Astrocyte of the spinal cord (primary cell): ENCODE measurements at regions not wholly inside any gene's neighbourhood (a gene's known extent, or its start where the extent isn't known, plus 50 kb on each side); places are given as distances from the start of the nearest gene placed in this dataset.

Source experiments
- DNase-seq: peaks from one replicate; pipeline ENCODE4 v3.0.0; 2011; ENCODE audit warnings: low read depth, low spot score
- H3K4me3 ChIP-seq: 2 replicates; pipeline ENCODE4 v1.5.1; 2011; ENCODE audit warnings: low read depth, mild to moderate bottlenecking, low read length, moderate library complexity
- CTCF ChIP-seq: IDR thresholded peaks from 2 replicates; pipeline ENCODE4 v1.5.1; 2012; ENCODE audit warnings: low read depth, mild to moderate bottlenecking, low read length, inconsistent platforms
- in situ Hi-C: cut with HindIII; loops from 2 replicates; pipeline ENCODE4 v1.10.0; 2017; ENCODE audit warnings: low sequenced_read_pairs

- H3K4me3 ChIP-seq = no peak overlapping the region
- in situ Hi-C loops = no loop called here
- DNase-seq = no peak
- no peak for TF ChIP-seq CTCF
These were observed 254.3 kb downstream of the ZEB2 start for GRCh38 chr2:144265654-144266053.

GRCh38 chr2:144261966-144262365 is 258.0 kb downstream of the ZEB2 start:
- DNase-seq = no peak
- no peak for TF ChIP-seq CTCF
- in situ Hi-C loops = no loop called here
- no peak overlapping the region for H3K4me3 ChIP-seq

GRCh38 chr2:144261336-144261735 is 258.6 kb downstream of the ZEB2 start:
- in situ Hi-C loops = no loop called here
- TF ChIP-seq CTCF = no peak
- no peak for DNase-seq
- no peak overlapping the region for H3K4me3 ChIP-seq

- no peak overlapping the region for H3K4me3 ChIP-seq
- DNase-seq = no peak
- in situ Hi-C loops = no loop called here
- TF ChIP-seq CTCF = no peak
These were observed 260.6 kb downstream of the ZEB2 start for GRCh38 chr2:144259332-144259731.

- in situ Hi-C loops = no loop called here
- no peak for TF ChIP-seq CTCF
- no peak overlapping the region for H3K4me3 ChIP-seq
- no peak for DNase-seq
These were observed 261.8 kb downstream of the ZEB2 start for GRCh38 chr2:144258154-144258553.

GRCh38 chr2:144256996-144257707 is 262.8 kb downstream of the ZEB2 start:
- TF ChIP-seq CTCF = no peak

More at GRCh38 chr2:144256996-144257707, 262.8 kb downstream of the ZEB2 start:
- in situ Hi-C loops = no loop called here
- DNase-seq = peak; percentile 35
- no peak overlapping the region for H3K4me3 ChIP-seq
